Neural crest cell (in vitro differentiated cells): ENCODE measurements at regions not wholly inside any gene's neighbourhood (a gene's known extent, or its start where the extent isn't known, plus 50 kb on each side); places are given as distances from the start of the nearest gene placed in this dataset.

Source experiments
- DNase-seq: peaks from one replicate; pipeline ENCODE4 v3.0.0; 2021; ENCODE audit warnings: low read depth, mixed read lengths, low spot score
- H3K27ac Mint-ChIP-seq: one replicate; pipeline ENCODE4 v1.8.0; 2021; ENCODE audit warnings: mild to moderate bottlenecking, mixed read lengths; ENCODE audit not compliant: unreplicated experiment
- H3K27me3 Mint-ChIP-seq: 2 replicates; pipeline ENCODE4 v1.8.0; 2021; ENCODE audit warnings: low read depth, mild to moderate bottlenecking, mixed read lengths
- H3K36me3 Mint-ChIP-seq: 2 replicates; pipeline ENCODE4 v1.8.0; 2021; ENCODE audit warnings: low read depth, mild to moderate bottlenecking, mixed read lengths
- H3K4me1 Mint-ChIP-seq: 2 replicates; pipeline ENCODE4 v1.8.0; 2021; ENCODE audit warnings: mixed read lengths
- H3K4me3 Mint-ChIP-seq: one replicate; pipeline ENCODE4 v1.8.0; 2021; ENCODE audit warnings: mild to moderate bottlenecking, mixed read lengths
- H3K9me3 Mint-ChIP-seq: 2 replicates; pipeline ENCODE4 v1.8.0; 2021; ENCODE audit warnings: mixed read lengths
- TF ChIP-seq, protein P1 (sequence below): fragments of 200-600 bp; sonication (generic); conservative IDR thresholded peaks from 2 replicates; pipeline ENCODE4 v1.5.0; 2021; ENCODE audit warnings: antibody characterized with exemption, mild to moderate bottlenecking

GRCh38 chr3:194989241-194989640 is 281.7 kb downstream of the XXYLT1 start:
- DNase-seq, result no peak
- Mint-ChIP-seq H3K9me3 (no peaks in the 10 kb centered on the region), H3K4me1 (no peaks in the 10 kb centered on the region), H3K27me3 (peaks cover 3% of the 10 kb centered on the region), H3K27ac (no peak overlapping the region), H3K36me3 (no peaks in the 10 kb centered on the region), H3K4me3 (no peak overlapping the region)
- TF ChIP-seq, protein P1, sequence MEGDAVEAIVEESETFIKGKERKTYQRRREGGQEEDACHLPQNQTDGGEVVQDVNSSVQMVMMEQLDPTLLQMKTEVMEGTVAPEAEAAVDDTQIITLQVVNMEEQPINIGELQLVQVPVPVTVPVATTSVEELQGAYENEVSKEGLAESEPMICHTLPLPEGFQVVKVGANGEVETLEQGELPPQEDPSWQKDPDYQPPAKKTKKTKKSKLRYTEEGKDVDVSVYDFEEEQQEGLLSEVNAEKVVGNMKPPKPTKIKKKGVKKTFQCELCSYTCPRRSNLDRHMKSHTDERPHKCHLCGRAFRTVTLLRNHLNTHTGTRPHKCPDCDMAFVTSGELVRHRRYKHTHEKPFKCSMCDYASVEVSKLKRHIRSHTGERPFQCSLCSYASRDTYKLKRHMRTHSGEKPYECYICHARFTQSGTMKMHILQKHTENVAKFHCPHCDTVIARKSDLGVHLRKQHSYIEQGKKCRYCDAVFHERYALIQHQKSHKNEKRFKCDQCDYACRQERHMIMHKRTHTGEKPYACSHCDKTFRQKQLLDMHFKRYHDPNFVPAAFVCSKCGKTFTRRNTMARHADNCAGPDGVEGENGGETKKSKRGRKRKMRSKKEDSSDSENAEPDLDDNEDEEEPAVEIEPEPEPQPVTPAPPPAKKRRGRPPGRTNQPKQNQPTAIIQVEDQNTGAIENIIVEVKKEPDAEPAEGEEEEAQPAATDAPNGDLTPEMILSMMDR, result no peak

GRCh38 chr3:194990454-194991337 is 280.3 kb downstream of the XXYLT1 start:
- H3K4me1 Mint-ChIP-seq, result no peaks in the 10 kb centered on the region
- no peak for DNase-seq
- H3K27ac Mint-ChIP-seq, result no peak overlapping the region
- H3K27me3 Mint-ChIP-seq, result peaks cover 3% of the 10 kb centered on the region
- H3K36me3 Mint-ChIP-seq, result no peaks in the 10 kb centered on the region
- TF ChIP-seq, protein P1, result no peak
- H3K9me3 Mint-ChIP-seq, result no peaks in the 10 kb centered on the region
- no peak overlapping the region for H3K4me3 Mint-ChIP-seq

DNA sequence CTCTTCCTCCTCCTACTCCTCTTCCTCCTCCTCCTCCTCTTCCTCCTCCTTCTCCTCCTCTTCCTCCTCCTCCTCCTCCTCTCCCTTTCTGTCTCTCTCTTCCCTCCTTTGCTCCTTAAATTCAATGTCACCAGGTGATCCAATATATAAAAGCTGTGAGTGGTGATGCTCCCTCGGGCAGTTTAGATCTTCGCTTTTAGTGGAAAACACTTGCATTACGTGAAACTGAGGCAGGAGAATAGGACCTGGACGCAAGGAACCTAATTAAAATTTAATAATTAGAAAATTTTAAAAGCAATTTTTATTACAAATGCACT is 279.7 kb downstream of the XXYLT1 start:
- TF ChIP-seq, protein P1, result no peak
- Mint-ChIP-seq H3K9me3 (no peaks in the 10 kb centered on the region), H3K36me3 (no peaks in the 10 kb centered on the region), H3K4me1 (no peaks in the 10 kb centered on the region), H3K27ac (no peak overlapping the region), H3K4me3 (no peak overlapping the region), H3K27me3 (peaks cover 3% of the 10 kb centered on the region)
- DNase-seq, result no peak

DNA sequence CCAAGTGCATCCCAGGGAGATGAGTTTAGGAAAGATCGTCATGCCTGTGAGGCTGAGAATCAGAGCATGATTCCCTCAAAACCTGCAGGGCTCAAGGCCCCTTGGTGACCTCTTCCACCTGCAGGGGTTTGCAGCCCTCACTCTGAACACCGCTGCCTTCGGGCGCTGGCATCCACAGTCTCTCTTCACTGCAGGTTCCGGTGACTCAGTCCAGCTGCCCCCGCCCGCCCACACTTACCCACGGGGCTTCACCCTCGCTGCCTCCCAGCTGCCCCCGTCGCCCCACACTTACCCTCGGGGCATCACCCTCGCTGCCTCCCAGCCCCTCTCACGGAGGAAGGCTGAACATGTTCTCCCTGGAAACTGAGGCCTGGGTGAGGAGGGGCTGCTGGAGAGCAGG is 277.1 kb downstream of the XXYLT1 start:
- TF ChIP-seq, protein P1, result no peak
- Mint-ChIP-seq H3K27ac (no peak overlapping the region), H3K4me3 (no peak overlapping the region), H3K27me3 (peaks cover 3% of the 10 kb centered on the region), H3K36me3 (no peaks in the 10 kb centered on the region), H3K4me1 (no peaks in the 10 kb centered on the region), H3K9me3 (no peaks in the 10 kb centered on the region)
- DNase-seq, result no peak

- H3K27ac Mint-ChIP-seq, result no peak overlapping the region
- H3K4me3 Mint-ChIP-seq, result no peak overlapping the region
- H3K4me1 Mint-ChIP-seq, result no peaks in the 10 kb centered on the region
- H3K36me3 Mint-ChIP-seq, result no peaks in the 10 kb centered on the region
- H3K9me3 Mint-ChIP-seq, result no peaks in the 10 kb centered on the region
- TF ChIP-seq, protein P1, result no peak
- DNase-seq, result no peak
- H3K27me3 Mint-ChIP-seq, result peaks cover 3% of the 10 kb centered on the region
These were observed 276.4 kb downstream of the XXYLT1 start for GRCh38 chr3:194994551-194994981.
